ENCODE measurements at regions not wholly inside any gene's neighbourhood (a gene's known extent, or its start where the extent isn't known, plus 50 kb on each side); places are given as distances from the start of the nearest gene placed in this dataset.

DNA sequence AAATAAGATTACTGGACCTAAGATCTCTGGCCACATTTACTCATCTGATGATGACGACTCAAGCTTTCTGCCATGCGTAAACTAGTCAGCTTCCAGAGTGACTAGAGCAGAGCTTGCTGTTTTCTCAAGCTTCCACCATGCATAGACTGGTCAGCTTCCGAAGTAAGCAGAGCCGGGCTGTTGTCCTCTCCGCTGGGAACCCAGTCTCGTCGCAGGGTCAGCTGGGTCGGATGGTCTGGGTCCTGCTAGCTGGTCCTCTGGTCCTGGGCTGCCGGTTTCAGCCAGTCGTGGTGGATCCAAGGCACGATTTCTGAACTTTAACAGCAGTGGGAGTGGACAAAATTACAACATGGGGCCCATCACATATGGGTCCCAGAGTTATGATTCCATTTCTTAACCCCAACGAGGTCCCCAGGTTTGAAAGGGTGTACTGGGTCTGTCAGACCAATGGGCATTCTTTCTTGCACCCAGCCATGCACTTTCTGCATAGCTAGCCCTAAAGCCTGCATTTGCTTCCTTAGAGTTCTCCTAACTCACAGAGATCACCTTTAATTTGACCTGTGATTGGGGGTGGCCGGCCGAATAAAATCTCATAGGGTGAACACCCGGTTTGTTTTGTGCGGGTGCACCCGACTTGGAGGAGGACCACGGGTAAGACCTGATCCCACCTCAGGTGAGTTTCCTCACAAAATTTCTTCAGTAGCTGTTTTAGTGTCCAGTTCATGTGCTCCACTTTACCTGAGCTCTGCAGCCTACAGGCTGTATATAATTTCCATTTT lies 1312.8 kb downstream of the TMEM121 start:
- no peaks in the 10 kb centered on the region for H3K4me1 ChIP-seq (ENCODE audit: control insufficient read depth, insufficient read depth, low read length, poor library complexity, severe bottlenecking)
- H3K27ac ChIP-seq (ENCODE audit: low read depth, low read length, severe bottlenecking) = no peak overlapping the region
- H3K4me3 ChIP-seq (ENCODE audit: extremely low read depth, insufficient read depth, low read length, poor library complexity, severe bottlenecking) = no peak overlapping the region
- 85 to 86% methylated on average over 17 to 18 of the region's 18 CpGs for WGBS, 2 experiments (ENCODE audit: insufficient coverage in 2 of 2)
- H3K36me3 ChIP-seq (ENCODE audit: control insufficient read depth, insufficient read depth, low read length) = no peaks in the 10 kb centered on the region
- peaks cover 77% of the 10 kb centered on the region for H3K9me3 ChIP-seq (ENCODE audit: control insufficient read depth, low read length)

DNA sequence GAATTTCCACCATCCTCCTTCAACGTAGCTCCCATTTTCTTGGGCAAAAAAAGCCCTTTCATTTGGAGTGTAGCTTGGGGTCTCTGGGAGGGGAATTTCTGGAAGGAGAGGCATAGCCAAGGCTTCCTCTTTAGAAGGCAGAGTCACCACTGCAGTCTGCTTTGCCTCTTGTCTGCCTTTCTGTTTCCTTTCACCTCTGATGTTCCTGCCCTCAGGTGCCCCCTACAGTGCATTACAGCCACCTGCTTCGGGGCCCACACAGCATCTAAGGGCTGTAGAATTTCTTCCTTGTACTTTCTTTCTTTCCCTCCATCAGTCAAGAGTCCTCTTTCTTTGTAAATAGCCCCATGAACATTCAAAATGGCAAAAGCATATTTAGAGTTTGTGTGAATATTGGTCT lies 1313.9 kb downstream of the TMEM121 start:
- Histone ChIP-seq H3K4me3 (ENCODE audit: extremely low read depth, insufficient read depth, low read length, poor library complexity, severe bottlenecking) (no peak overlapping the region), H3K4me1 (ENCODE audit: control insufficient read depth, insufficient read depth, low read length, poor library complexity, severe bottlenecking) (no peaks in the 10 kb centered on the region), H3K9me3 (ENCODE audit: control insufficient read depth, low read length) (peaks cover 87% of the 10 kb centered on the region), H3K36me3 (ENCODE audit: control insufficient read depth, insufficient read depth, low read length) (no peaks in the 10 kb centered on the region), H3K27ac (ENCODE audit: low read depth, low read length, severe bottlenecking) (no peak overlapping the region)
- WGBS, 2 experiments (ENCODE audit: insufficient coverage in 2 of 2) = 14 to 71% methylated on average over 1 to 2 of the region's 2 CpGs

DNA sequence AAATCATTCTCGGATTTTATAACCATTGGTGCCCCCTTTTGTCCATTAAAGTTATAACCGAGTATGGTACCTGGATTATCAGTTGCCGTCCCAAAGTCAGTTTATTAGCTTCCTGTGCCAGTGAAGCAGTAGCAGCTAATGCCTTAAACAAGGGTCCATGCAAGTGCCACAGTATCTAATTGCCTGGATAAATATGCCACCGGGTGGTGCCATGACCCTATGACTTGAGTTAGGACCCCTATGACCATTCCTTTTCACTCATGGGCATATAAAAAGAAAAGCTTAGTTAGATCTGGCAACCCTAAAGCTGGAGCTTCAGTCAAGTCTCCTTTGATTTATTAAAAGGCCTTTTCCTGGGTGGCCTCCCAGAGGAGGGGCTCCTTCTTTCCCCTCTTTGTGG lies 1314.6 kb downstream of the TMEM121 start:
- H3K27ac ChIP-seq (ENCODE audit: low read depth, low read length, severe bottlenecking) = no peak overlapping the region
- H3K4me3 ChIP-seq (ENCODE audit: extremely low read depth, insufficient read depth, low read length, poor library complexity, severe bottlenecking) = no peak overlapping the region
- peaks cover 88% of the 10 kb centered on the region for H3K9me3 ChIP-seq (ENCODE audit: control insufficient read depth, low read length)
- no peaks in the 10 kb centered on the region for H3K36me3 ChIP-seq (ENCODE audit: control insufficient read depth, insufficient read depth, low read length)
- WGBS, 2 experiments (ENCODE audit: insufficient coverage in 2 of 2) = 67 to 74% methylated on average over 4 of the region's 4 CpGs
- no peaks in the 10 kb centered on the region for H3K4me1 ChIP-seq (ENCODE audit: control insufficient read depth, insufficient read depth, low read length, poor library complexity, severe bottlenecking)

DNA sequence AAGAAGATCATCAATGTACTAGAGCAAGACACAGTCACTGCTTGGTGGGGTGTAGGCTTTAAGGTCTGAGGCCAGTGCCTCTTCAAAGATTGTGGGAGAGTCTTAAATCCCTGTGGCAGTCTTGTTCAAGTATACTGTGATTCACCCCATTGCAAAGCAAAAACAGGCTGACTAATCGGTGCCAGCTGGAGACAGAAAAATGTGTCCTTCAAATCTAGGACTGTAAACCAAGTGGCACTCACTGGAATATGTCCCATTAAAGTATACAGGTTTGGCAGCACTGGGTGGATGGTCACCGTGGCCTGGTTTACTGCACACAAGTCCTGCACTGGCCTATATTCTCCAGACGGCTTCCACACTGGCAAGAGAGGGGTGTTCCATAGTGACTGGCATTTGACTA lies 1315.3 kb downstream of the TMEM121 start:
- 54 to 65% methylated on average over 2 to 3 of the region's 3 CpGs for WGBS, 2 experiments (ENCODE audit: insufficient coverage in 2 of 2)
- Histone ChIP-seq H3K27ac (ENCODE audit: low read depth, low read length, severe bottlenecking) (no peak overlapping the region), H3K9me3 (ENCODE audit: control insufficient read depth, low read length) (peaks cover 83% of the 10 kb centered on the region), H3K36me3 (ENCODE audit: control insufficient read depth, insufficient read depth, low read length) (no peaks in the 10 kb centered on the region), H3K4me3 (ENCODE audit: extremely low read depth, insufficient read depth, low read length, poor library complexity, severe bottlenecking) (no peak overlapping the region), H3K4me1 (ENCODE audit: control insufficient read depth, insufficient read depth, low read length, poor library complexity, severe bottlenecking) (no peaks in the 10 kb centered on the region)

DNA sequence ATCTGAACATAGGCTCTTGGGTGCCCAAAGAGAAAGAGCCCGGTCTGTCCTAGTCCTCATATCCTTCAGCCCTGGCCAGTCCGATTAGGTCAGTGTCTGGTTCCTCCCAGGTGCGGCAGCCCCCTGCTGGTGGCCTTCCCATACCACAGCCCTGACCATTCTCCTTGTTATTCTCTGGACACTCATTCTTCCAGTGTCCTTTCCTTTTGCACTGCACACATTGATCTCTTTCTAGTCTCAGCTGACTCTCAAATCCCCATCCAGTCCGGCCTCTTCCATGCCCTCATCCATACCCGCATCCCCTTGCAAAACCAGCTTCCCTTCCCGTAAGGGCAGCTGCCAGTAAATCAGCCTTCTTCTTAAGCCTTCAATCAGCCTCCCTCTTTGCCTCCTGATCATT lies 1316.3 kb downstream of the TMEM121 start:
- no peaks in the 10 kb centered on the region for H3K4me1 ChIP-seq (ENCODE audit: control insufficient read depth, insufficient read depth, low read length, poor library complexity, severe bottlenecking)
- no peak overlapping the region for H3K27ac ChIP-seq (ENCODE audit: low read depth, low read length, severe bottlenecking)
- 82 to 87% methylated on average over 6 of the region's 6 CpGs for WGBS, 2 experiments (ENCODE audit: insufficient coverage in 2 of 2)
- H3K4me3 ChIP-seq (ENCODE audit: extremely low read depth, insufficient read depth, low read length, poor library complexity, severe bottlenecking) = no peak overlapping the region
- H3K9me3 ChIP-seq (ENCODE audit: control insufficient read depth, low read length) = peaks cover 74% of the 10 kb centered on the region
- H3K36me3 ChIP-seq (ENCODE audit: control insufficient read depth, insufficient read depth, low read length) = no peaks in the 10 kb centered on the region

DNA sequence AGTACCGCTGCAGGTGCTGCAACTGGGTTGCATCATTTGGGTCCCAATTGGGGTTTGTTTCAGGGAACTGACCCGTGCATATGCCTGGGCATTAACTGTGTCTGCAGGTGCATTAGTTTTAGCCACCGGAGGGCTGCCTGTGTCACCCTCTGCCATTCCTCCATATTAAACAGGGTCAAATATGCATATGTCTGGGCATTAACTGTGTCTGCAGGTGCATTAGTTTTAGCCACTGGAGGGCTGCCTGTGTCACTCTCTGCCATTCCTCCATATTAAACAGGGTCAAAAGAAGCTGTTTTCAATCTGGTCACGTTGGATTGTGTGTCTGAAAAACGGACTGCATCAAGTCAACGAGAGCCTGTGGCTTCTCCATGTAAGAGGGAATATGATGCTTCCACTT lies 1317.0 kb downstream of the TMEM121 start:
- no peak overlapping the region for H3K27ac ChIP-seq (ENCODE audit: low read depth, low read length, severe bottlenecking)
- no peaks in the 10 kb centered on the region for H3K36me3 ChIP-seq (ENCODE audit: control insufficient read depth, insufficient read depth, low read length)
- no peak overlapping the region for H3K4me3 ChIP-seq (ENCODE audit: extremely low read depth, insufficient read depth, low read length, poor library complexity, severe bottlenecking)
- peaks cover 68% of the 10 kb centered on the region for H3K9me3 ChIP-seq (ENCODE audit: control insufficient read depth, low read length)
- no peaks in the 10 kb centered on the region for H3K4me1 ChIP-seq (ENCODE audit: control insufficient read depth, insufficient read depth, low read length, poor library complexity, severe bottlenecking)
- WGBS, 2 experiments (ENCODE audit: insufficient coverage in 2 of 2) = 49 to 61% methylated on average over 4 to 5 of the region's 6 CpGs

DNA sequence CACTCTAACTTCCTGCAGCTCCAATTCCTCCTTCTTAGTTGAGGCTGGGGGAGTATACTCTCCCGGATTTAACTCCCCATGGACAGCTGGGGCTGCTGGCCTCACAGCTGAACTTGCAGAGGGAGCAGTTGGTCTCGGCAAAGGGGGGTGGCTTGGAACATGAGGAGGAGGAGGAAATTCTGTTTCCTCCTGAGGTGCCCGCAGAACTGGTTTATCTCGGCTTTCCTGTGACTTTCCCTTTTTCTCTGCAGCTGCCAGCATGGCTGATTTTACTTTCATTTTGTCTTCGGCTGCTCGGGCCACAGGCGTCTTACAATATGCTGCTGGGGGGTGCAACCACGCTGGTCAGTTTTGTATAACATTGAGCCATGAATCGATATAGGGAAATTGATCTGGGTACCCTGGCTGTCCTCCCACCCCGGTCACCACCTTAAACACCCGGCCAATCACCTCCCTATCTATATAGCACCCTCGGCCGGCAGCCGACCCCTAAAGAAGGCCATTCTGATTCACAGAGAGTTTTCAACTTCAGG lies 1317.6 kb downstream of the TMEM121 start:
- Histone ChIP-seq H3K9me3 (ENCODE audit: control insufficient read depth, low read length) (peaks cover 68% of the 10 kb centered on the region), H3K27ac (ENCODE audit: low read depth, low read length, severe bottlenecking) (no peak overlapping the region), H3K36me3 (ENCODE audit: control insufficient read depth, insufficient read depth, low read length) (no peaks in the 10 kb centered on the region), H3K4me1 (ENCODE audit: control insufficient read depth, insufficient read depth, low read length, poor library complexity, severe bottlenecking) (no peaks in the 10 kb centered on the region), H3K4me3 (ENCODE audit: extremely low read depth, insufficient read depth, low read length, poor library complexity, severe bottlenecking) (no peak overlapping the region)
- 84% methylated on average over 10 to 13 of the region's 14 CpGs for WGBS, 2 experiments (ENCODE audit: insufficient coverage in 2 of 2)

DNA sequence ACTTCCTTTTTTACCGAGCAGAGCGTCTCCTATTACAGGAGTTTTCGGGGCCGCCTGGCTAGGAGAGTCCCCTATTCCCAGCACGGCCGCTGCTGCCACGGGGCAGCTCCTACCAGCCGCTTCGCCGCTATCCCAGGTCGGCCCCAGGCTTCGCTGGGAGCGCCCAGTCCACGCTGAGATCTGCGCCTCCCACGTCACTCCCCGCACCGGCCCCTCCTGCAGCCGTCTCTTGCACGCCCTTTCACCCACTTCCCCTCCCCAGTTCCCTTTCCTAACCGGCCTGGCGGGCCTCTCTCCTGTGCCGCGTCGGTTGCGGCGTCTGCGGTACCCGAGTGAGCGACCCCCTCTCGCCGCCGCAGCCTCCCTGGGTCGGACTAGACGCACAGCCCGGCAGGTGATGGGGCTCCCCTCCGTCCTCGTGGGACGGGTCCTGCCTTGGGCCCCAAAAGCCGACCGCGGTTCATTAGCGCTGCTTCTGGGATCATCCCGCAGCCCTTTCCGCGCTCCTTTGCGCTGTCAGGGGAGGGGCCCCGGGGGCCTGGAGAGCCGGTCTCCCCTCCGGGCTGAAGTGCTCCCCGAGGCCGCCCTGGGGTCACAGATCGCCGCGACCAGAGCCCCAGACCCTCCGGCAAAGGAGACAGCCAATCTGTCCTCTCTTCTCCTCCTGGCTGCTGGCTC lies 1318.4 kb downstream of the TMEM121 start:
- no peaks in the 10 kb centered on the region for H3K4me1 ChIP-seq (ENCODE audit: control insufficient read depth, insufficient read depth, low read length, poor library complexity, severe bottlenecking)
- WGBS, 2 experiments (ENCODE audit: insufficient coverage in 2 of 2) = 89 to 91% methylated on average over 52 to 56 of the region's 56 CpGs
- peaks cover 68% of the 10 kb centered on the region for H3K9me3 ChIP-seq (ENCODE audit: control insufficient read depth, low read length)
- no peak overlapping the region for H3K27ac ChIP-seq (ENCODE audit: low read depth, low read length, severe bottlenecking)
- H3K4me3 ChIP-seq (ENCODE audit: extremely low read depth, insufficient read depth, low read length, poor library complexity, severe bottlenecking) = no peak overlapping the region
- H3K36me3 ChIP-seq (ENCODE audit: control insufficient read depth, insufficient read depth, low read length) = no peaks in the 10 kb centered on the region

DNA sequence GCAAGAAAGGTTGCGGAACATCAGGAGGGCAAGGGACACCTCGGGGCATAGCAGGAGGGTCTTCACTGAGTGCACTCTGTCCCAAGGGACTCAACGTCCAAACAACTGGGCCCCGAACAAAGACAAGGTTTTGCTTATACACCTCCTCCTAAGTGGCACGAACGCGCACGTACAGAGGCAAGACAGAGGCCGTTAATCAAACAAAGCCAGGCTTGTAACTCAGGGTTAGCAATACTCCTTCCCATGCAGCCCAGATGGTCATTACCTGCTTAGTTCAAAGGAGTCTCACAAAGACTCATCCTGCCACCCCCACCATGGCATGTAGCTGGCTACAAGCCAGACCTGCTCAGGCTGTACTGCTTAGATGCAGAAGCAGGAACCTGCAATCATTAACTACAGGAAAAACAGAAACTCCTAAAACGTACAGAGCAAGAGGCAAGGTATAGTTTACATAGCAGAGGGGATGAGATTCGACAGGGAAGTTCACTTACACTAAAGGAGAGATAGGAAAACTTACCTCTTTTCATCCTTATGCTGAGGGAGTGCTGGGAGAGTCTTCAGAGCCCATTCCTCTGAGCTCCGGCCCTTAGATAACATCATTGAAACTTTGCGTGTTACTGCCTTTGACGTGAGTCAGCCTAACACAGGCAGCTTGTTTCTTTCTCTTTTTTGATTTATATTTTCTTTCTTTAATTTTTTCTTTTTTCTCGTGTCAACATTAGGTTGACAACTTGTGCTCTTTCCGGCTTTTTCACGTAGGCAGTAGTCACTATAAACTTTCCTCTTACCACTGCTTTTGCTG lies 1319.1 kb downstream of the TMEM121 start:
- WGBS, 2 experiments (ENCODE audit: insufficient coverage in 2 of 2) = 74 to 86% methylated on average over 10 to 12 of the region's 17 CpGs
- no peak overlapping the region for H3K27ac ChIP-seq (ENCODE audit: low read depth, low read length, severe bottlenecking)
- H3K9me3 ChIP-seq (ENCODE audit: control insufficient read depth, low read length) = peaks cover 61% of the 10 kb centered on the region
- no peak overlapping the region for H3K4me3 ChIP-seq (ENCODE audit: extremely low read depth, insufficient read depth, low read length, poor library complexity, severe bottlenecking)
- H3K36me3 ChIP-seq (ENCODE audit: control insufficient read depth, insufficient read depth, low read length) = no peaks in the 10 kb centered on the region
- H3K4me1 ChIP-seq (ENCODE audit: control insufficient read depth, insufficient read depth, low read length, poor library complexity, severe bottlenecking) = no peaks in the 10 kb centered on the region

DNA sequence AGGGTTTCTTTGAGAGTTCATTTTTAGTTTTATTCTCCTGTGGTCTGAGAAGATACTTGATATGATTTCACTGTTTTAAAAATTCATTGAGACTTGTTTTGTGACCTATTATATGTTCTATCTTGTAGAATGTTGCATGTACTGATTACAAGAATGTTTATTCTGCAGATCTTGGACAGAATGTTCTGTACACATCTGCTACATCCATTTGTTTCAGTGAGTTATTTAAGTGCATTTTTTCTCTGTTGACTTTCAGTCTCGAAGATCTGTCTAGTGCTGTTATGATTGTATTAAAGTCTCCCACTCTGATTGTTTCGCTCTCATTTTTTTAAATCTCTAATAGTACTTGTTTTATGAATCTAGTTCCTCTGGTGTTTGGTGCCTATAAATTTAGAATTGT lies 1319.8 kb downstream of the TMEM121 start:
- no peak overlapping the region for H3K27ac ChIP-seq (ENCODE audit: low read depth, low read length, severe bottlenecking)
- H3K4me3 ChIP-seq (ENCODE audit: extremely low read depth, insufficient read depth, low read length, poor library complexity, severe bottlenecking) = no peak overlapping the region
- peaks cover 65% of the 10 kb centered on the region for H3K9me3 ChIP-seq (ENCODE audit: control insufficient read depth, low read length)
- no peaks in the 10 kb centered on the region for H3K4me1 ChIP-seq (ENCODE audit: control insufficient read depth, insufficient read depth, low read length, poor library complexity, severe bottlenecking)
- WGBS, 2 experiments (ENCODE audit: insufficient coverage in 2 of 2) = no CpG with 5 or more reads among the region's 2 CpGs
- no peaks in the 10 kb centered on the region for H3K36me3 ChIP-seq (ENCODE audit: control insufficient read depth, insufficient read depth, low read length)
